Kidney capillary endothelial cell (primary cell): ENCODE measurements at regions not wholly inside any gene's neighbourhood (a gene's known extent, or its start where the extent isn't known, plus 50 kb on each side); places are given as distances from the start of the nearest gene placed in this dataset.
"Not testable (repeated sequence)": the region's sequence is repeated elsewhere in the genome, so short reads cannot be mapped to it uniquely, and the experiment has no call there.

Experiments used
- DNase-seq: peaks from one replicate; pipeline ENCODE4 v3.0.0-alpha.2; 2018; ENCODE audit warnings: low spot score

- no peak for DNase-seq
Observed at GRCh38 chr20:47406849-47407682, 50.6 kb upstream of the ZMYND8 start.

GRCh38 chr20:47411161-47411560 lies 54.7 kb upstream of the ZMYND8 start:
- DNase-seq = no peak

GRCh38 chr20:47412083-47412482 lies 55.6 kb upstream of the ZMYND8 start:
- DNase-seq = no peak

- no peak for DNase-seq
Observed at GRCh38 chr20:47413189-47413588, 56.7 kb upstream of the ZMYND8 start.

GRCh38 chr20:47417245-47418068 lies 61.0 kb upstream of the ZMYND8 start:
- no peak for DNase-seq

GRCh38 chr20:47418069-47418757 lies 61.7 kb upstream of the ZMYND8 start:
- no peak for DNase-seq

- no peak for DNase-seq
Observed at GRCh38 chr20:47419953-47420514, 63.5 kb upstream of the ZMYND8 start.

GRCh38 chr20:47421076-47421475 lies 64.6 kb upstream of the ZMYND8 start:
- DNase-seq = no peak

- no peak for DNase-seq
Observed at GRCh38 chr20:47423586-47423985, 67.1 kb upstream of the ZMYND8 start.

GRCh38 chr20:47427067-47427466 lies 70.6 kb upstream of the ZMYND8 start:
- DNase-seq = no peak

- no peak for DNase-seq
Observed at GRCh38 chr20:47427746-47428145, 71.2 kb upstream of the ZMYND8 start.

GRCh38 chr20:47428164-47428563 lies 71.7 kb upstream of the ZMYND8 start:
- no peak for DNase-seq

GRCh38 chr20:47428851-47429336 lies 72.4 kb upstream of the ZMYND8 start:
- DNase-seq = no peak

- no peak for DNase-seq
Observed at GRCh38 chr20:47429409-47429808, 72.3 kb upstream of the NCOA3 start.

- no peak for DNase-seq
Observed at GRCh38 chr20:47430862-47431588, 70.7 kb upstream of the NCOA3 start.

GRCh38 chr20:47432834-47433210 lies 68.9 kb upstream of the NCOA3 start:
- no peak for DNase-seq

GRCh38 chr20:47434128-47434779 lies 67.4 kb upstream of the NCOA3 start:
- DNase-seq = not testable (repeated sequence)

- DNase-seq = no peak
Observed at GRCh38 chr20:47438464-47439381, 63.0 kb upstream of the NCOA3 start.

GRCh38 chr20:47440857-47441773 lies 60.6 kb upstream of the NCOA3 start:
- peak; percentile 56 for DNase-seq
